Activated T-cell treated with anti-CD3 and anti-CD28 coated beads, Interleukin-2, amount 50 U/mL, for 72 hours (primary cell): ENCODE measurements at regions not wholly inside any gene's neighbourhood (a gene's known extent, or its start where the extent isn't known, plus 50 kb on each side); places are given as distances from the start of the nearest gene placed in this dataset.
"Not testable (repeated sequence)": the region's sequence is repeated elsewhere in the genome, so short reads cannot be mapped to it uniquely, and the experiment has no call there.

Experiments
- ATAC-seq, 2 donors: fragments of 150-1000 bp; cut with Tn5 transposase; replicated peaks in 1 of 2; 2 replicates each; pipeline ENCODE4 v1.10.0; 2021; ENCODE audit warnings: moderate library complexity in 2 of 2, mild to moderate bottlenecking in 1 of 2
- DNase-seq, 2 donors: peaks; one replicate each; pipeline ENCODE4 v3.0.0; 2021 to 2022; ENCODE audit warnings: mixed read lengths in 1 of 2
- H3K27ac Mint-ChIP-seq: one replicate; pipeline ENCODE4 v1.8.0; 2022; ENCODE audit warnings: mild to moderate bottlenecking, moderate library complexity, mixed read lengths
- H3K27me3 Mint-ChIP-seq: one replicate; pipeline ENCODE4 v1.8.0; 2022; ENCODE audit warnings: low read depth, mixed read lengths
- H3K36me3 Mint-ChIP-seq, 2 donors: one replicate each; pipeline ENCODE4 v1.8.0; 2022; ENCODE audit warnings: mixed read lengths in 2 of 2, mild to moderate bottlenecking in 1 of 2; ENCODE audit not compliant: insufficient read depth in 2 of 2
- H3K4me1 Mint-ChIP-seq: one replicate; pipeline ENCODE4 v1.8.0; 2022; ENCODE audit warnings: low read depth, mixed read lengths
- H3K4me3 Mint-ChIP-seq, 2 donors: one replicate each; pipeline ENCODE4 v1.8.0; 2022; ENCODE audit warnings: mild to moderate bottlenecking in 2 of 2, mixed read lengths in 2 of 2, moderate library complexity in 2 of 2
- H3K9me3 Mint-ChIP-seq, 2 donors: one replicate each; pipeline ENCODE4 v1.8.0; 2022; ENCODE audit warnings: mixed read lengths in 2 of 2

- ATAC-seq (no peak), DNase-seq (no peak)
- Mint-ChIP-seq H3K9me3 (no peaks in the 10 kb centered on the region), H3K4me3 (no peak overlapping the region), H3K36me3 (no peaks in the 10 kb centered on the region), H3K27ac (no peak overlapping the region), H3K27me3 (no peaks in the 10 kb centered on the region), H3K4me1 (no peaks in the 10 kb centered on the region)
Observed at GRCh38 chr5:17054911-17055310, 118.8 kb upstream of the MYO10 start.

GRCh38 chr5:17056141-17056631, 120.1 kb upstream of the MYO10 start:
- Mint-ChIP-seq H3K4me1 (no peaks in the 10 kb centered on the region), H3K36me3 (no peaks in the 10 kb centered on the region), H3K9me3 (no peaks in the 10 kb centered on the region), H3K27me3 (no peaks in the 10 kb centered on the region), H3K4me3 (no peak overlapping the region), H3K27ac (no peak overlapping the region)
- ATAC-seq (no peak), DNase-seq (no peak)

- H3K4me1 Mint-ChIP-seq = no peaks in the 10 kb centered on the region
- H3K27ac Mint-ChIP-seq = no peak overlapping the region
- H3K9me3 Mint-ChIP-seq = no peaks in the 10 kb centered on the region
- ATAC-seq (no peak), DNase-seq (no peak)
- no peaks in the 10 kb centered on the region for H3K36me3 Mint-ChIP-seq
- H3K27me3 Mint-ChIP-seq = no peaks in the 10 kb centered on the region
- no peak overlapping the region for H3K4me3 Mint-ChIP-seq
Observed at GRCh38 chr5:17058438-17058837, 122.3 kb upstream of the MYO10 start.

- DNase-seq = no peak
- H3K27ac Mint-ChIP-seq = no peak overlapping the region
- no peaks in the 10 kb centered on the region for H3K36me3 Mint-ChIP-seq
- H3K27me3 Mint-ChIP-seq = no peaks in the 10 kb centered on the region
- H3K9me3 Mint-ChIP-seq = no peaks in the 10 kb centered on the region
- ATAC-seq = no peak
- H3K4me1 Mint-ChIP-seq = no peaks in the 10 kb centered on the region
- H3K4me3 Mint-ChIP-seq = no peak overlapping the region
Observed at GRCh38 chr5:17061973-17062470, 125.9 kb upstream of the MYO10 start.

- not testable (repeated sequence) for H3K27ac Mint-ChIP-seq, H3K4me1 Mint-ChIP-seq, ATAC-seq, DNase-seq, H3K4me3 Mint-ChIP-seq, H3K9me3 Mint-ChIP-seq, H3K36me3 Mint-ChIP-seq, H3K27me3 Mint-ChIP-seq
Observed at GRCh38 chr5:17062741-17063140, 126.7 kb upstream of the MYO10 start.

- no peak overlapping the region for H3K4me3 Mint-ChIP-seq
- H3K9me3 Mint-ChIP-seq = no peaks in the 10 kb centered on the region
- ATAC-seq (no peak), DNase-seq (no peak)
- no peaks in the 10 kb centered on the region for H3K36me3 Mint-ChIP-seq
- no peak overlapping the region for H3K27ac Mint-ChIP-seq
- H3K27me3 Mint-ChIP-seq = no peaks in the 10 kb centered on the region
- H3K4me1 Mint-ChIP-seq = no peaks in the 10 kb centered on the region
Observed at GRCh38 chr5:17064241-17064640, 128.2 kb upstream of the MYO10 start.

- no peak overlapping the region for H3K4me3 Mint-ChIP-seq
- no peaks in the 10 kb centered on the region for H3K9me3 Mint-ChIP-seq
- no peaks in the 10 kb centered on the region for H3K36me3 Mint-ChIP-seq
- H3K27ac Mint-ChIP-seq = no peak overlapping the region
- H3K27me3 Mint-ChIP-seq = no peaks in the 10 kb centered on the region
- H3K4me1 Mint-ChIP-seq = no peaks in the 10 kb centered on the region
- DNase-seq (no peak), ATAC-seq (no peak)
Observed at GRCh38 chr5:17065458-17065857, 129.4 kb upstream of the MYO10 start.

GRCh38 chr5:17066026-17066425, 129.9 kb upstream of the MYO10 start:
- ATAC-seq, H3K27me3 Mint-ChIP-seq, H3K36me3 Mint-ChIP-seq, H3K9me3 Mint-ChIP-seq, H3K27ac Mint-ChIP-seq, H3K4me1 Mint-ChIP-seq, H3K4me3 Mint-ChIP-seq, DNase-seq: not testable (repeated sequence)

- Mint-ChIP-seq H3K4me3 (no peak overlapping the region), H3K4me1 (no peaks in the 10 kb centered on the region), H3K9me3 (no peaks in the 10 kb centered on the region), H3K27ac (no peak overlapping the region), H3K27me3 (no peaks in the 10 kb centered on the region), H3K36me3 (no peaks in the 10 kb centered on the region)
- DNase-seq (no peak), ATAC-seq (no peak)
Observed at GRCh38 chr5:17067657-17068392, 131.7 kb upstream of the MYO10 start.

- Mint-ChIP-seq H3K27ac (no peak overlapping the region), H3K27me3 (no peaks in the 10 kb centered on the region), H3K9me3 (no peaks in the 10 kb centered on the region), H3K36me3 (no peaks in the 10 kb centered on the region), H3K4me3 (no peak overlapping the region), H3K4me1 (no peaks in the 10 kb centered on the region)
- no peak for DNase-seq
- ATAC-seq = no peak
Observed at GRCh38 chr5:17069995-17070511, 134.0 kb upstream of the MYO10 start.

- Mint-ChIP-seq H3K36me3 (no peaks in the 10 kb centered on the region), H3K4me3 (no peak overlapping the region), H3K9me3 (no peaks in the 10 kb centered on the region), H3K4me1 (no peaks in the 10 kb centered on the region), H3K27me3 (no peaks in the 10 kb centered on the region), H3K27ac (no peak overlapping the region)
- DNase-seq (no peak), ATAC-seq (no peak)
Observed at GRCh38 chr5:17070647-17071046, 134.6 kb upstream of the MYO10 start.

GRCh38 chr5:17075236-17075635, 139.1 kb upstream of the MYO10 start:
- peaks cover 0 to 2% of the 10 kb centered on the region in 2 donors for H3K9me3 Mint-ChIP-seq
- H3K4me3 Mint-ChIP-seq = no peak overlapping the region
- H3K36me3 Mint-ChIP-seq = no peaks in the 10 kb centered on the region
- no peak for ATAC-seq
- no peak for DNase-seq
- no peak overlapping the region for H3K27ac Mint-ChIP-seq
- H3K27me3 Mint-ChIP-seq = no peaks in the 10 kb centered on the region
- H3K4me1 Mint-ChIP-seq = no peaks in the 10 kb centered on the region

GRCh38 chr5:17076272-17076671, 140.2 kb upstream of the MYO10 start:
- ATAC-seq = no peak
- H3K4me1 Mint-ChIP-seq = no peaks in the 10 kb centered on the region
- H3K27ac Mint-ChIP-seq = no peak overlapping the region
- no peak for DNase-seq
- H3K4me3 Mint-ChIP-seq = no peak overlapping the region
- H3K9me3 Mint-ChIP-seq = peaks cover 0 to 2% of the 10 kb centered on the region in 2 donors
- H3K27me3 Mint-ChIP-seq = no peaks in the 10 kb centered on the region
- no peaks in the 10 kb centered on the region for H3K36me3 Mint-ChIP-seq
